A673 (cell line): ENCODE measurements at regions not wholly inside any gene's neighbourhood (a gene's known extent, or its start where the extent isn't known, plus 50 kb on each side); places are given as distances from the start of the nearest gene placed in this dataset.

ENCODE experiments used
- CTCF ChIP-seq: fragments of 300-800, 200-600 bp; sonication (generic); conservative IDR thresholded peaks from 2 replicates; pipeline ENCODE4 v1.5.1; 2017; ENCODE audit warnings: low read depth, mild to moderate bottlenecking, antibody characterized with exemption, low read length, moderate library complexity, mixed read lengths
- EZH2 ChIP-seq: fragments of 200-600 bp; sonication (generic); IDR thresholded peaks from 2 replicates; pipeline ENCODE4 v1.6.1; 2017; ENCODE audit warnings: borderline replicate concordance, low read depth, mild to moderate bottlenecking, mixed read lengths, antibody characterized with exemption, low read length; ENCODE audit not compliant: poor library complexity, severe bottlenecking

- TF ChIP-seq CTCF = no peak
- TF ChIP-seq EZH2 = no peak
Observed at GRCh38 chr6:169159331-169159730, 94.3 kb downstream of the THBS2 start.
